ENCODE measurements at regions not wholly inside any gene's neighbourhood (a gene's known extent, or its start where the extent isn't known, plus 50 kb on each side); places are given as distances from the start of the nearest gene placed in this dataset.

GRCh38 chr11:119972281-119972680 is 165.6 kb downstream of the TRIM29 start:
- TF ChIP-seq CTCF (conservative IDR thresholded peaks at IDR 0.05) = no peak
- TF ChIP-seq EZH2 (IDR thresholded peaks at IDR 0.05; ENCODE audit: low read depth) = no peak
